Ovary (tissue), 3 donors: ENCODE measurements at regions not wholly inside any gene's neighbourhood (a gene's known extent, or its start where the extent isn't known, plus 50 kb on each side); places are given as distances from the start of the nearest gene placed in this dataset.

Experiments used
- EP300 ChIP-seq: sonication (generic); formaldehyde crosslinking; IDR thresholded peaks from one replicate; pipeline ENCODE4 v1.6.1; 2017; ENCODE audit warnings: antibody characterized with exemption
- TF ChIP-seq, protein P1 (sequence below), 3 donors: fragments of 450-650 bp in 2 of 3; fragments of 200-600 bp in 1 of 3; IDR thresholded peaks; one replicate each; pipeline versions ENCODE4 v1.5.1 to v1.8.0; 2016 to 2022; ENCODE audit warnings: antibody characterized with exemption in 3 of 3, mild to moderate bottlenecking in 1 of 3
- donor health status: DM: no; HTN: no; CAD: no.

DNA sequence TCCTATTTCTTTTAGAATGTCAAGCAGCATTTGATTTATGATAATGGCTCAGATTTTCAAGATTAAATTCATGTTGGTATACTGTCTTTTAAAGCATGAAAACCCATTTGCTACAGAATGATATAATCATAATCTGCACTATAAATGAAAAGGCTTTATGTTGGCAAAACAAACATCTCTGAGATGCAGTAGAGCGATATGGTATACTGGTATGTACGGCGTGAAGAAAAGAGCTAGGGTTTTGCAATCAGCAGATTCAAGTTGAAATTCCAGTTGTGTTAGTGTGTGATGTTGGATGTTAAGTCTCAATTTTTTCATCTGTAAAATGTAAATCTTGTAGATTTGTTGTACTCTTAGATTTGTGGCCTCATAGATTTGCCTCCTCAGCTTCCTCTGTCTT lies 53.2 kb upstream of the DYRK2 start:
- TF ChIP-seq, protein P1, sequence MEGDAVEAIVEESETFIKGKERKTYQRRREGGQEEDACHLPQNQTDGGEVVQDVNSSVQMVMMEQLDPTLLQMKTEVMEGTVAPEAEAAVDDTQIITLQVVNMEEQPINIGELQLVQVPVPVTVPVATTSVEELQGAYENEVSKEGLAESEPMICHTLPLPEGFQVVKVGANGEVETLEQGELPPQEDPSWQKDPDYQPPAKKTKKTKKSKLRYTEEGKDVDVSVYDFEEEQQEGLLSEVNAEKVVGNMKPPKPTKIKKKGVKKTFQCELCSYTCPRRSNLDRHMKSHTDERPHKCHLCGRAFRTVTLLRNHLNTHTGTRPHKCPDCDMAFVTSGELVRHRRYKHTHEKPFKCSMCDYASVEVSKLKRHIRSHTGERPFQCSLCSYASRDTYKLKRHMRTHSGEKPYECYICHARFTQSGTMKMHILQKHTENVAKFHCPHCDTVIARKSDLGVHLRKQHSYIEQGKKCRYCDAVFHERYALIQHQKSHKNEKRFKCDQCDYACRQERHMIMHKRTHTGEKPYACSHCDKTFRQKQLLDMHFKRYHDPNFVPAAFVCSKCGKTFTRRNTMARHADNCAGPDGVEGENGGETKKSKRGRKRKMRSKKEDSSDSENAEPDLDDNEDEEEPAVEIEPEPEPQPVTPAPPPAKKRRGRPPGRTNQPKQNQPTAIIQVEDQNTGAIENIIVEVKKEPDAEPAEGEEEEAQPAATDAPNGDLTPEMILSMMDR (IDR thresholded peaks at IDR 0.05): no peak
- TF ChIP-seq EP300: no peak
